AG04450 (cell line): ENCODE measurements at regions not wholly inside any gene's neighbourhood (a gene's known extent, or its start where the extent isn't known, plus 50 kb on each side); places are given as distances from the start of the nearest gene placed in this dataset.

Source experiments
- CTCF ChIA-PET: fragments of 300-600, 350-600 bp; formaldehyde crosslinking; extraction: SDS; loops from one replicate; lab custom pipeline; 2022; ENCODE audit warnings: antibody characterized with exemption, inconsistent platforms; lab: Charles Lee
- POLR2A ChIA-PET: fragments of 350-600 bp; formaldehyde crosslinking; extraction: SDS; loops from one replicate; lab custom pipeline; 2021; ENCODE audit warnings: antibody characterized with exemption, inconsistent platforms; lab: Yijun Ruan, JAX
- DNase-seq: peaks from one replicate; pipeline ENCODE4 v3.0.0-alpha.2; 2011; ENCODE audit warnings: low read depth, low spot score
- H3K27ac ChIP-seq: one replicate; pipeline ENCODE4 v1.5.1; 2012; ENCODE audit warnings: low read depth, low read length, control low read depth
- H3K27me3 ChIP-seq: one replicate; pipeline ENCODE4 v1.6.0; 2012; ENCODE audit warnings: low read length; ENCODE audit not compliant: control insufficient read depth, insufficient read depth
- H3K4me3 ChIP-seq: 2 replicates; pipeline ENCODE4 v1.5.1; 2011; ENCODE audit warnings: mild to moderate bottlenecking, low read depth, low read length, control low read depth
- H3K9me3 ChIP-seq: 2 replicates; pipeline ENCODE4 v1.5.1; 2012; ENCODE audit warnings: low read length; ENCODE audit not compliant: control insufficient read depth, insufficient read depth
- CTCF ChIP-seq: IDR thresholded peaks from 2 replicates; pipeline ENCODE4 v1.5.1; 2011; ENCODE audit warnings: low read depth, low read length, control low read depth, inconsistent platforms

DNA sequence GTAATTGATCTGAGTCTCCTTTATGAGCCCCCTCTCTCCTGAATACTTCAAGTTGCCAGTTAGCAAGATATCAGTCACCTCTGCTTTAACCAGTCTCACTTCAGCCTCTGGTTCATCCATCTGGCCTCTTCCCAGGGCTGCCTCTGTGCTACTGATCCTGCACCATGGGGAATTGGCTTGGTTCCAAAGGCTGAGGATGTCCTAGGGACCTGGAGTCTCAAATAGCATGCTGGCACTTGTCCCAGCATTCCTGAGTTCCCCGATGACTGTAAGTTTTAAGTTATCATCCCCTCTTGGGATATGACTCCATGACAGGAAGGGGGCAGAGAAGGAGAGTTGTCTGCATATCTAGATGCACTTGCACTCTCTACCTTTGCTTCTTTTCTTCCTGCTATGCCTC lies 252.0 kb downstream of the PTBP2 start:
- no peak for DNase-seq
- no peak for TF ChIP-seq CTCF
- no peak overlapping the region for H3K4me3 ChIP-seq
- CTCF ChIA-PET: no interaction called here
- POLR2A ChIA-PET: no interaction called here
- H3K27ac ChIP-seq: no peak overlapping the region
- H3K9me3 ChIP-seq: no peaks in the 10 kb centered on the region
- H3K27me3 ChIP-seq: no peaks in the 10 kb centered on the region

- TF ChIP-seq CTCF: no peak
- no peak overlapping the region for H3K4me3 ChIP-seq
- no peak overlapping the region for H3K27ac ChIP-seq
- no peaks in the 10 kb centered on the region for H3K27me3 ChIP-seq
- DNase-seq: no peak
- ChIA-PET POLR2A (no interaction called here), CTCF (interaction anchor here (0.6 to 1.6 kb wide), 3 partner anchors 284 to 1490 kb away, joined by 3 to 7 read pairs (median 6); no protein-coding TSS in a partner anchor)
- no peaks in the 10 kb centered on the region for H3K9me3 ChIP-seq
Measured at GRCh38 chr1:96978444-96978843, 256.9 kb downstream of the PTBP2 start.

- CTCF ChIA-PET: interaction anchor here (1.2 to 1.6 kb wide), 2 partner anchors 284 to 1490 kb away, joined by 3 to 6 read pairs; no protein-coding TSS in a partner anchor
- POLR2A ChIA-PET: no interaction called here
Measured at GRCh38 chr1:96978901-96979300, 257.3 kb downstream of the PTBP2 start.

GRCh38 chr1:96979304-96980268 lies 258.0 kb downstream of the PTBP2 start:
- POLR2A ChIA-PET: no interaction called here
- H3K27me3 ChIP-seq: no peaks in the 10 kb centered on the region
- no peak overlapping the region for H3K27ac ChIP-seq
- no peak overlapping the region for H3K4me3 ChIP-seq
- no peaks in the 10 kb centered on the region for H3K9me3 ChIP-seq
- CTCF ChIA-PET: interaction anchor here (1.2 to 1.6 kb wide), 2 partner anchors 283 to 1489 kb away, joined by 3 to 6 read pairs; no protein-coding TSS in a partner anchor
- no peak for TF ChIP-seq CTCF
- no peak for DNase-seq

More at GRCh38 chr1:96978901-96979300, 257.3 kb downstream of the PTBP2 start:
- DNase-seq: no peak
- Histone ChIP-seq H3K27me3 (no peaks in the 10 kb centered on the region), H3K9me3 (no peaks in the 10 kb centered on the region), H3K4me3 (no peak overlapping the region), H3K27ac (no peak overlapping the region)
- TF ChIP-seq CTCF: no peak

DNA sequence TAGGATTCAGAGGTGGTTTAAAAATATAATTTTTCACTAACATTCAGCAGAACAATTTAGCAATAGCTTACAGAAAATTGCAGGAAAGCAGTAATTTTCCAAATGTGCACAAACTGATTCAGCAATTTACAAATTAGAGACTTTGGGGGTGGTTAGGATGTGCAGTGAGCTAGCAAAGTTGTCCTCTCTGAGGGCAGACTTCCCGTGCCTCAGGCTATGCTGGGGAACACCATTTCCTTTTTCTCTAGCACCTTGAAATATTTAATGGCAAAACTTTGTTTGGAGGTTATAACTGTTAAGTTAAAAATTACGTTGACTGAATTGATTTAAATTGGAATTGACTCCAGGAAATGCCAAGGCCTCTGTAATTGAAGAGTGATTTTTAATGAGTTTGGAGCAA lies 258.9 kb downstream of the PTBP2 start:
- H3K27ac ChIP-seq: no peak overlapping the region
- no peaks in the 10 kb centered on the region for H3K27me3 ChIP-seq
- CTCF ChIA-PET: interaction anchor here (1.6 kb wide), 1 partner anchor 1073 kb away, joined by 6 read pairs; no protein-coding TSS in a partner anchor
- no peaks in the 10 kb centered on the region for H3K9me3 ChIP-seq
- TF ChIP-seq CTCF: no peak
- H3K4me3 ChIP-seq: no peak overlapping the region
- no peak for DNase-seq
- POLR2A ChIA-PET: no interaction called here
